AG10803 (cell line): ENCODE measurements at regions not wholly inside any gene's neighbourhood (a gene's known extent, or its start where the extent isn't known, plus 50 kb on each side); places are given as distances from the start of the nearest gene placed in this dataset.

ENCODE experiments used
- DNase-seq: peaks from one replicate; pipeline ENCODE4 v3.0.0; 2010; ENCODE audit warnings: low read depth
- H3K4me3 ChIP-seq: 2 replicates; pipeline ENCODE4 v1.5.1; 2011; ENCODE audit warnings: mild to moderate bottlenecking, low read length, control low read depth
- TF ChIP-seq, protein P1 (sequence below): conservative IDR thresholded peaks from 2 replicates; pipeline ENCODE4 v1.5.1; 2011; ENCODE audit warnings: mild to moderate bottlenecking, low read length, control low read depth, inconsistent platforms

GRCh38 chr16:6382924-6383459, 949.7 kb upstream of the RBFOX1 start:
- TF ChIP-seq, protein P1, sequence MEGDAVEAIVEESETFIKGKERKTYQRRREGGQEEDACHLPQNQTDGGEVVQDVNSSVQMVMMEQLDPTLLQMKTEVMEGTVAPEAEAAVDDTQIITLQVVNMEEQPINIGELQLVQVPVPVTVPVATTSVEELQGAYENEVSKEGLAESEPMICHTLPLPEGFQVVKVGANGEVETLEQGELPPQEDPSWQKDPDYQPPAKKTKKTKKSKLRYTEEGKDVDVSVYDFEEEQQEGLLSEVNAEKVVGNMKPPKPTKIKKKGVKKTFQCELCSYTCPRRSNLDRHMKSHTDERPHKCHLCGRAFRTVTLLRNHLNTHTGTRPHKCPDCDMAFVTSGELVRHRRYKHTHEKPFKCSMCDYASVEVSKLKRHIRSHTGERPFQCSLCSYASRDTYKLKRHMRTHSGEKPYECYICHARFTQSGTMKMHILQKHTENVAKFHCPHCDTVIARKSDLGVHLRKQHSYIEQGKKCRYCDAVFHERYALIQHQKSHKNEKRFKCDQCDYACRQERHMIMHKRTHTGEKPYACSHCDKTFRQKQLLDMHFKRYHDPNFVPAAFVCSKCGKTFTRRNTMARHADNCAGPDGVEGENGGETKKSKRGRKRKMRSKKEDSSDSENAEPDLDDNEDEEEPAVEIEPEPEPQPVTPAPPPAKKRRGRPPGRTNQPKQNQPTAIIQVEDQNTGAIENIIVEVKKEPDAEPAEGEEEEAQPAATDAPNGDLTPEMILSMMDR = no peak
- DNase-seq = no peak

DNA sequence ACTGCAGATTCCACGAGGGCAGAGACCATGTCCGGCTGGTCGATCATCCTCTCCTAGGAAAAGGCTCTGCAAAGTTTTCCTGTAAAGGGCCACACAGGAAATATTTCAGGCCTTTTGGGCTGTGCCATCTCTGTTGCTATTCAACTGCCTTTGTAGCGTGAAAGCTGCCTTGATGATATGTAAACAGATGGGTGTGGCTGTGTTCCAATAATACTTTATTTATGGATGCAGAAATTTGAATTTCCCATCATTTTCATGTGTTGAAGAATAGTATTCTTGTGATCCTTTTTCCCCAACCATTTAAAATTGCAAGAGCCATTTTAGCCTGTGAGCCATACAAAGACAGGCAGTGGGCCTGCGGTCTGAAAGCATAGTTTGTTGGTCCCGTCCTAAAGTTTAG, 950.7 kb upstream of the RBFOX1 start:
- no peak overlapping the region for H3K4me3 ChIP-seq
- TF ChIP-seq, protein P1 = no peak
- DNase-seq = no peak

More at GRCh38 chr16:6382924-6383459, 949.7 kb upstream of the RBFOX1 start:
- H3K4me3 ChIP-seq = no peak overlapping the region

DNA sequence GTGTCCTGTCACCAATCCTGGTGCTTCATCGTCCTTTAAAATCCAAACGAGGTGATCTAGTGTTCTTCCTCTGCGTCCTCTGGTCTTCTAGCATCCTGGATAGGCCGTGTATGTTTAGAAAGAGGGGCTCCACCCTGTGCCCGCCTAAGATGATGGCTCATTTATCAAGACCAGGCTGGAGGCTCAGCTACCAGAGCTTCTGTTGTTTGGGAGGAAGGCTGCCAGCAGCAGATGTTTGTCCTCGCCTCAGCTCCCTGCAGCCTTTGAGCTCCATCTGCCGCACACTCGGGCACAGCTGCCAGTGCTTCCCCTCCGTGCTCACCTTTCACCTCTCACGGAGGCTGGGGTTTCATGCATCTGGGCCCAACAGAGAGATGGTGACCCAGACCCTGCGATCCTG, 954.7 kb upstream of the RBFOX1 start:
- TF ChIP-seq, protein P1 = no peak
- no peak overlapping the region for H3K4me3 ChIP-seq

GRCh38 chr16:6375465-6376075, 957.1 kb upstream of the RBFOX1 start:
- no peak for DNase-seq
- TF ChIP-seq, protein P1 = no peak
- H3K4me3 ChIP-seq = no peak overlapping the region

More for the DNA sequence above, 954.7 kb upstream of the RBFOX1 start:
- DNase-seq = no peak

DNA sequence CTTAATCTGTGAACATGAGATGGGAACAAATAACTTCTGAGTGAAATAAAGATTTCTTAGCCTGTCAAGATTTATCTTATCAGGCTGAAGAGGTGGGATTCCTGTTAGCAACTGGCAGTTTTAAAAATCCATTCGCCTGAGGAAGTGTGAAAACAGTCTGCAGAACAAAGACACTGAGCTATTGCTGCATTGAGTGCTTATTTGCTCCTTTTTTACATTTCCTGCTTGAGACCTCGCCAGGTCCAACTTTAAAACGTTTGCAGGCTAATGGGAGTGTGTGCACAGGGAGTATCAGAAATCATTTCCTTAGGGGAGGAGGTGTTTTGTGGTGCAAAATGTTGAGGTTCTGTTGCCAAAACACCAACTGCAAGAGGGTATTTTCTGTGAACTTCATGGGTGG, 957.8 kb upstream of the RBFOX1 start:
- no peak overlapping the region for H3K4me3 ChIP-seq
- DNase-seq = no peak
- TF ChIP-seq, protein P1 = no peak

DNA sequence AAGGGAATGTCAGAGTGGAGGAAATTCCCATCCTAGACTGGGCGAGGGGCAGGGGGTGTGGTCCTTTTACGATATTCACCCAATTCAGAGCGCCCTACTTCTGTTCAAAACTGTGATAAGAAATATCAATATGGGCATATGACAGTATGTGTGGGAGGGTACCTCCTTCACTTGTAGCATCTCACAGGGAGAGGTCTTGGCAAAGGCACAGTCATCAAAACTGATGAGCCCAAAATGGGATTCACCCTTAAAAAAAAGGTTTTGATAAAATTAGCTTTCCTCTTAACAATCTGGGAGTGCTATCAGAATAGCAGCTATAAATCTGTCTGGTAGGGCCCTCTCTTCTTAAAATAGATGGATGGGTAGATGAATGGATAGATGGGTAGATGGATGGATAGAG, 967.8 kb upstream of the RBFOX1 start:
- no peak overlapping the region for H3K4me3 ChIP-seq
- no peak for DNase-seq
- TF ChIP-seq, protein P1 = no peak

- H3K4me3 ChIP-seq = no peak overlapping the region
- TF ChIP-seq, protein P1 = no peak
- no peak for DNase-seq
Measured at GRCh38 chr16:6363896-6364607, 968.6 kb upstream of the RBFOX1 start.
